ENCODE measurements at regions not wholly inside any gene's neighbourhood (a gene's known extent, or its start where the extent isn't known, plus 50 kb on each side); places are given as distances from the start of the nearest gene placed in this dataset.

GRCh38 chr9:111192650-111193049 is 137.4 kb downstream of the OR2K2 start:
- intact Hi-C loops (cut with micrococcal nuclease) = no loop called here
- ATAC-seq (ENCODE audit: low read depth) (no peak), DNase-seq (no peak)
- no peak overlapping the region for H4K91ac ChIP-seq (ENCODE audit: insufficient read depth, low read depth, low read length)
- no peaks in the 10 kb centered on the region for H3K9me3 ChIP-seq (ENCODE audit: control insufficient read depth, insufficient read depth, low read length)
- no peak overlapping the region for H2BK15ac ChIP-seq (ENCODE audit: low read depth, low read length)
- H2AK5ac ChIP-seq (ENCODE audit: low read depth, low read length) = no peak overlapping the region
- no peak overlapping the region for H4K8ac ChIP-seq (ENCODE audit: low read depth in 2 of 2, low read length in 2 of 2)
- in situ Hi-C loops (cut with MboI; ENCODE audit: low sequenced_read_pairs) = no loop called here
- no TSS peak for BruUV-seq (replicated peaks)
- H3K4me3 ChIP-seq (ENCODE audit: insufficient read depth, low read depth, low read length) = no peak overlapping the region
- no peaks in the 10 kb centered on the region for H3K27me3 ChIP-seq (ENCODE audit: control insufficient read depth, insufficient read depth, low read length)
- ChIA-PET CTCF (interaction anchor here (0.9 kb wide), 1 partner anchor 74 kb away, joined by 6 read pairs; no protein-coding TSS in a partner anchor), POLR2A (ENCODE audit: unreplicated experiment) (no interaction called here)
- no peak overlapping the region for H2AK9ac ChIP-seq (replicated peaks; ENCODE audit: low read depth, low read length, poor library complexity)
- H3K9me1 ChIP-seq (ENCODE audit: insufficient read depth, low read length) = no peaks in the 10 kb centered on the region
- no peak overlapping the region for H3K4ac ChIP-seq (ENCODE audit: low read depth, low read length)
- H4K5ac ChIP-seq (ENCODE audit: low read depth, low read length) = no peak overlapping the region
- no peaks in the 10 kb centered on the region for H3K4me1 ChIP-seq (ENCODE audit: control insufficient read depth, insufficient read depth, low read length)
- H3K79me1 ChIP-seq (ENCODE audit: low read depth in 1 of 2, low read length in 2 of 2) = no peaks in the 10 kb centered on the region
- no peak overlapping the region for H3K14ac ChIP-seq (replicated peaks; ENCODE audit: low read depth, low read length)
- no peak overlapping the region for H3K23ac ChIP-seq (ENCODE audit: low read depth, low read length)
- H3K27ac ChIP-seq (ENCODE audit: insufficient read depth, low read length) = no peak overlapping the region
- H3K4me2 ChIP-seq (ENCODE audit: low read depth, low read length) = no peak overlapping the region
- no peak overlapping the region for H2BK5ac ChIP-seq (ENCODE audit: low read depth, low read length, poor library complexity, severe bottlenecking)
- no peak overlapping the region for H2BK20ac ChIP-seq (ENCODE audit: low read depth, low read length)
- H3K18ac ChIP-seq (ENCODE audit: low read depth, low read length) = no peak overlapping the region
- no peaks in the 10 kb centered on the region for H3K36me3 ChIP-seq (ENCODE audit: control insufficient read depth, insufficient read depth, low read length)
- no peak overlapping the region for H2AFZ ChIP-seq (replicated peaks; ENCODE audit: low read length, poor library complexity)
- no peaks in the 10 kb centered on the region for H4K20me1 ChIP-seq (ENCODE audit: insufficient read depth, low read length)
- WGBS, 2 experiments (ENCODE audit: extremely low coverage in 2 of 2, insufficient read length in 1 of 2) = 65% methylated on average over 2 of the region's 2 CpGs; no CpG with 5 or more reads in 1 of the 2 experiments
- H3K9ac ChIP-seq (ENCODE audit: low read depth, low read length) = no peak overlapping the region
- H3K56ac ChIP-seq (ENCODE audit: extremely low read depth, insufficient read depth, low read length) = no peak overlapping the region
- no peak for TF ChIP-seq POLR2A (IDR thresholded peaks at IDR 0.05; ENCODE audit: low read depth, low read length)
- TF ChIP-seq FOS (IDR thresholded peaks at IDR 0.05; ENCODE audit: low read depth, low read length) = no peak
- TF ChIP-seq BHLHE40 (IDR thresholded peaks at IDR 0.05; ENCODE audit: low read depth, low read length) = no peak
- no peak for TF ChIP-seq MAZ (IDR thresholded peaks at IDR 0.05; ENCODE audit: borderline replicate concordance, low read depth, low read length)
- TF ChIP-seq MAFK (IDR thresholded peaks at IDR 0.05; ENCODE audit: low read depth, low read length) = no peak
- TF ChIP-seq CEBPB (IDR thresholded peaks at IDR 0.05; ENCODE audit: low read depth, low read length) = no peak
- TF ChIP-seq RFX5 (IDR thresholded peaks at IDR 0.05; ENCODE audit: low read depth, low read length) = no peak
- no peak for TF ChIP-seq RCOR1 (IDR thresholded peaks at IDR 0.05; ENCODE audit: insufficient replicate concordance, low read length)
- no peak for TF ChIP-seq CHD1 (IDR thresholded peaks at IDR 0.05; ENCODE audit: low read depth, low read length)
- no peak for TF ChIP-seq SMC3 (IDR thresholded peaks at IDR 0.05; ENCODE audit: low read depth, low read length)
- TF ChIP-seq MXI1 (IDR thresholded peaks at IDR 0.05; ENCODE audit: borderline replicate concordance, low read depth, low read length) = no peak
- TF ChIP-seq NFE2L2 (IDR thresholded peaks at IDR 0.05; ENCODE audit: low read depth, low read length) = no peak
- no peak for TF ChIP-seq RAD21 (IDR thresholded peaks at IDR 0.05; ENCODE audit: low read length)
- no peak for TF ChIP-seq ELK1 (IDR thresholded peaks at IDR 0.05; ENCODE audit: borderline replicate concordance, low read depth, low read length)
- no peak for TF ChIP-seq USF2 (IDR thresholded peaks at IDR 0.05; ENCODE audit: low read depth, low read length)
- TF ChIP-seq CTCF (conservative IDR thresholded peaks at IDR 0.05; ENCODE audit: low read depth, low read length) = no peak
- dilution Hi-C loops (cut with HindIII; ENCODE audit: low sequenced_read_pairs, unreplicated experiment) = no loop called here
- no peak overlapping the region for H2BK120ac ChIP-seq (ENCODE audit: low read depth, low read length)

Data from IMR-90 (cell line).